Smooth muscle cell (in vitro differentiated cells): ENCODE measurements at regions not wholly inside any gene's neighbourhood (a gene's known extent, or its start where the extent isn't known, plus 50 kb on each side); places are given as distances from the start of the nearest gene placed in this dataset.
A peak's percentile ranks its signal among the peaks of the same experiment; 100 is the strongest.
"Not testable (repeated sequence)": the region's sequence is repeated elsewhere in the genome, so short reads cannot be mapped to it uniquely, and the experiment has no call there.

Experiments used
- DNase-seq: peaks from one replicate; lab custom pipeline; 2025; ENCODE audit not compliant: unreplicated experiment; lab: John Stamatoyannopoulos, UW
- H2AFZ ChIP-seq: fragments of 200-600 bp; sonication (generic); 2 replicates; pipeline ENCODE4 v1.6.0; 2016; ENCODE audit warnings: antibody characterized with exemption, low read depth, mild to moderate bottlenecking
- H3F3A ChIP-seq: fragments of 200-600 bp; sonication (generic); 2 replicates; pipeline ENCODE4 v1.6.0; 2017; ENCODE audit warnings: antibody characterized with exemption, low read depth
- H3K27ac ChIP-seq: fragments of 200-600 bp; sonication (generic); 2 replicates; pipeline ENCODE4 v1.5.1; 2016; ENCODE audit warnings: low read depth, mild to moderate bottlenecking
- H3K27me3 ChIP-seq: fragments of 200-600 bp; sonication (generic); 2 replicates; pipeline ENCODE4 v1.6.1; 2016; ENCODE audit warnings: low read depth, mild to moderate bottlenecking
- H3K36me3 ChIP-seq: fragments of 200-600 bp; sonication (generic); 2 replicates; pipeline ENCODE4 v1.5.1; 2016; ENCODE audit warnings: low read depth
- H3K4me1 ChIP-seq: fragments of 200-600 bp; sonication (generic); 2 replicates; pipeline ENCODE4 v1.5.1; 2016; ENCODE audit warnings: low read depth
- H3K4me2 ChIP-seq: fragments of 200-600 bp; sonication (generic); 2 replicates; pipeline ENCODE4 v1.6.0; 2016; ENCODE audit warnings: mild to moderate bottlenecking
- H3K4me3 ChIP-seq: fragments of 200-600 bp; sonication (generic); 2 replicates; pipeline ENCODE4 v1.5.1; 2016; ENCODE audit warnings: mild to moderate bottlenecking
- H3K79me2 ChIP-seq: fragments of 200-600 bp; sonication (generic); 2 replicates; pipeline ENCODE4 v1.6.0; 2016; ENCODE audit warnings: low read depth, mild to moderate bottlenecking
- H3K9ac ChIP-seq: fragments of 200-600 bp; sonication (generic); 2 replicates; pipeline ENCODE4 v1.6.0; 2016; ENCODE audit warnings: low read depth
- H3K9me3 ChIP-seq: fragments of 200-600 bp; sonication (generic); replicated peaks from 2 replicates; pipeline ENCODE4 v1.5.1; 2016; ENCODE audit warnings: low read depth
- H4K20me1 ChIP-seq: fragments of 200-600 bp; sonication (generic); 2 replicates; pipeline ENCODE4 v1.6.0; 2016; ENCODE audit warnings: low read depth
- CTCF ChIP-seq: fragments of 200-600 bp; sonication (generic); IDR thresholded peaks from 2 replicates; pipeline ENCODE4 v1.5.1; 2017; ENCODE audit warnings: borderline replicate concordance, mild to moderate bottlenecking, antibody characterized with exemption; ENCODE audit not compliant: insufficient read depth, poor library complexity, severe bottlenecking
- WGBS: methylation state at CpG from one replicate; pipeline ENCODE4 v1.1.7; 2016; ENCODE audit warnings: low lambda C conversion rate; 5-methylcytosine and 5-hydroxymethylcytosine counted together

- Histone ChIP-seq H3K36me3 (no peaks in the 10 kb centered on the region), H3F3A (peaks cover 13% of the 10 kb centered on the region), H2AFZ (peak overlapping the region; percentile 24), H3K4me3 (no peak overlapping the region), H3K4me2 (no peak overlapping the region), H3K9ac (no peak overlapping the region), H3K79me2 (no peaks in the 10 kb centered on the region), H3K4me1 (no peaks in the 10 kb centered on the region), H3K9me3 (no peaks in the 10 kb centered on the region), H3K27me3 (no peaks in the 10 kb centered on the region), H4K20me1 (no peaks in the 10 kb centered on the region), H3K27ac (peak overlapping the region; percentile 1)
- no peak for DNase-seq
- 40% methylated on average over 7 of the region's 7 CpGs for WGBS
- TF ChIP-seq CTCF, result no peak
Measured at GRCh38 chr1:91604632-91605031, 104.0 kb downstream of the CDC7 start.

- Histone ChIP-seq H4K20me1 (no peaks in the 10 kb centered on the region), H3F3A (peaks cover 17% of the 10 kb centered on the region), H3K27me3 (no peaks in the 10 kb centered on the region), H3K27ac (no peak overlapping the region), H2AFZ (no peak overlapping the region), H3K4me2 (no peak overlapping the region), H3K4me1 (peaks cover 5% of the 10 kb centered on the region), H3K9ac (no peak overlapping the region), H3K79me2 (no peaks in the 10 kb centered on the region), H3K36me3 (no peaks in the 10 kb centered on the region), H3K9me3 (no peaks in the 10 kb centered on the region), H3K4me3 (no peak overlapping the region)
- WGBS, result 78% methylated on average over 3 of the region's 3 CpGs
- no peak for TF ChIP-seq CTCF
- no peak for DNase-seq
Measured at GRCh38 chr1:91605566-91605965, 104.9 kb downstream of the CDC7 start.

- Histone ChIP-seq H3K9ac (no peak overlapping the region), H3K36me3 (no peaks in the 10 kb centered on the region), H3K27ac (no peak overlapping the region), H4K20me1 (no peaks in the 10 kb centered on the region), H3K4me1 (peaks cover 15% of the 10 kb centered on the region), H3K27me3 (no peaks in the 10 kb centered on the region), H3K4me2 (no peak overlapping the region), H3K79me2 (no peaks in the 10 kb centered on the region), H3K4me3 (no peak overlapping the region), H2AFZ (no peak overlapping the region), H3F3A (peaks cover 21% of the 10 kb centered on the region), H3K9me3 (no peaks in the 10 kb centered on the region)
- no peak for DNase-seq
- WGBS, result 62% methylated on average over 7 of the region's 7 CpGs
- no peak for TF ChIP-seq CTCF
Measured at GRCh38 chr1:91606546-91607078, 106.0 kb downstream of the CDC7 start.

- H2AFZ ChIP-seq, H3K4me2 ChIP-seq, DNase-seq, H3K79me2 ChIP-seq, H3K9ac ChIP-seq, H3K27ac ChIP-seq, H3K27me3 ChIP-seq, H3K9me3 ChIP-seq, H3K4me3 ChIP-seq, H4K20me1 ChIP-seq, H3K36me3 ChIP-seq: not testable (repeated sequence)
- Histone ChIP-seq H3K4me1 (peaks cover 24% of the 10 kb centered on the region), H3F3A (peaks cover 21% of the 10 kb centered on the region)
- WGBS, result 93% methylated on average over 3 of the region's 3 CpGs
Measured at GRCh38 chr1:91607686-91608085, 107.0 kb downstream of the CDC7 start.
